ENCODE measurements at regions not wholly inside any gene's neighbourhood (a gene's known extent, or its start where the extent isn't known, plus 50 kb on each side); places are given as distances from the start of the nearest gene placed in this dataset.

DNA sequence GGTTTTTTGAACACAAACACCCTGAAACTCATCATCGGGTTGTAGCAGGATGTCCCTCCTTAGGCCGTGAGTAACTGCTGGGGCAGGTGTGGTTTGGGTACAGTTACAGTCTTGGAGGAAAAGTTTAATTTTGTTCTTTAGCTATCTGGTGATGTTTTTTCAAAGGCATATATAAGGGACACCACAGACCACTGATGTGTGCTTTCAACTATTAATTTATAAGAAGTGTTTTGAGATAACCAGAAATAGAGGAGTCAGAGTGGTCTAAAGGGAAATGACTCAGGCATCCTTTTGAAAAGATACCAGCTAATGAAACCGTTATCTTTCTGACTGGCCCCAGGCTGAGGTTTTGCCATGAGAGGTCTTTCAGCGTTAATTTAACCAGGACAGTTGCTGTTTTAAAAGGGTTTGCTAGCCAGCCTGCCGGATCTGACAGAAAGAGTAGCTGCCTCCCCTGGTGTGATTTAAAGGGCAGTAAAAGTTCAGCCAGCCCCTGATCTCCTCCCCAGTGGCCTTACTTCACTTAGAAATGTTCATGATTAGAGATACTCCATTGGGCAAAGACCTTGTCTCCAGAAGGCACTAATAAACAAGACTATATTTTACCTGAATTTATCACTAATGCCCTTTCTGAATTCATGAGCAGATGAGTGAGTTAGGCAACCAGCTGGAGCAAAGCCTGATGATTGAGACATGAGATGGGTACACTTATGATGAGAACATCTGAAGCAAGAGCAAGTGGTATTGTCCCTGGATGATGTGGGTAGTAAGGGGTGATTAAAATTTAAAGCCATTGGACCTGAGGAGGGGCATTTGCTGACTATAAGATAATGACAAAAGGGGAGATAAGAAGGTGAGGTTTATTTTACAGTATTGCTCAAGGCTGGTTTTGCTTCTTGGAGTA lies 482.5 kb upstream of the TBL1XR1 start:
- Histone ChIP-seq H3K27me3 (no peaks in the 10 kb centered on the region), H3K4me3 (no peak overlapping the region), H3K9me3 (no peaks in the 10 kb centered on the region), H3K27ac (no peak overlapping the region), H3K36me3 (no peaks in the 10 kb centered on the region), H3K4me1 (peaks cover 0 to 7% (median 2%) of the 10 kb centered on the region in 4 donors)
- TF ChIP-seq, protein P1, sequence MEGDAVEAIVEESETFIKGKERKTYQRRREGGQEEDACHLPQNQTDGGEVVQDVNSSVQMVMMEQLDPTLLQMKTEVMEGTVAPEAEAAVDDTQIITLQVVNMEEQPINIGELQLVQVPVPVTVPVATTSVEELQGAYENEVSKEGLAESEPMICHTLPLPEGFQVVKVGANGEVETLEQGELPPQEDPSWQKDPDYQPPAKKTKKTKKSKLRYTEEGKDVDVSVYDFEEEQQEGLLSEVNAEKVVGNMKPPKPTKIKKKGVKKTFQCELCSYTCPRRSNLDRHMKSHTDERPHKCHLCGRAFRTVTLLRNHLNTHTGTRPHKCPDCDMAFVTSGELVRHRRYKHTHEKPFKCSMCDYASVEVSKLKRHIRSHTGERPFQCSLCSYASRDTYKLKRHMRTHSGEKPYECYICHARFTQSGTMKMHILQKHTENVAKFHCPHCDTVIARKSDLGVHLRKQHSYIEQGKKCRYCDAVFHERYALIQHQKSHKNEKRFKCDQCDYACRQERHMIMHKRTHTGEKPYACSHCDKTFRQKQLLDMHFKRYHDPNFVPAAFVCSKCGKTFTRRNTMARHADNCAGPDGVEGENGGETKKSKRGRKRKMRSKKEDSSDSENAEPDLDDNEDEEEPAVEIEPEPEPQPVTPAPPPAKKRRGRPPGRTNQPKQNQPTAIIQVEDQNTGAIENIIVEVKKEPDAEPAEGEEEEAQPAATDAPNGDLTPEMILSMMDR (IDR thresholded peaks at IDR 0.05), result no peak
- intact Hi-C loops (cut with DNase I; ENCODE audit: low total_unique reads), result no loop called here
- peak in 1 of 2 donors; percentile 32 for DNase-seq

DNA sequence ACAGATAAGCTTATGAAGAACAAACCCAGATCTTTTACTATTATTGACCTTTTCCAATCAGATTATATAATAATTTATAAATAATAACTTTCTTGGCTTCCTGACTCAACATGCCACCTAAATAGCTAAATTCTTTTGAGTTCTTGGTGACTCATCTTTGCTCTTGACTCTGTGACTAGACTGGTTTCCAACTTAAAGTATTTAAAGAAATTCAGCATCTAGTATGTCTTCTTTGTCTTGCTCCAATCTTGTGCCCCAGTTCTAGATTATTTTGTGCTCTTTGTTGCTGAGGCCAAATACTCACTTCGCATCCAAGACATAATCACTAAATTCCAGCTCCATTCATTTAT lies 483.2 kb upstream of the TBL1XR1 start:
- Histone ChIP-seq H3K36me3 (no peaks in the 10 kb centered on the region), H3K9me3 (no peaks in the 10 kb centered on the region), H3K4me3 (no peak overlapping the region), H3K27me3 (no peaks in the 10 kb centered on the region), H3K4me1 (peaks cover 0 to 7% (median 2%) of the 10 kb centered on the region in 4 donors), H3K27ac (no peak overlapping the region)
- TF ChIP-seq, protein P1 (IDR thresholded peaks at IDR 0.05), result no peak
- DNase-seq, result no peak
- intact Hi-C loops (cut with DNase I; ENCODE audit: low total_unique reads), result no loop called here

DNA sequence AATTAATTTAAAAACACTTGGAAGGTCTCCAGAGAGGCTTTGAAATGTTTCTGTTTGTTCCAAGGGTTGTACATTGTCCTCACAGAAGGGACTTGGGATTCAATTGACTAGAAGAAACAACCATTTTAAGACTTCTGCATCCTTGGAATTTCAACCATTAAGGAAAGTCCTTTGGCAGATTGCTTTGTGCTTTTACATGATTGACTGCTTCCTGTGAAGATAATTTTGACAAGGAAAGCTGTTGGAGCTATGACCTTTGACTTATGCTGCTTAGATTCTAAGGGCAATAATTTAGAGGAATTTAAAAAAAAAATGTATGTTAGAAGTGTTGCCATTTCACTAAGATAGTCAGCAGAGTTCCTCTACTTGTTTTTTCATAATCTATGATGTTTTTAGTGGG lies 483.9 kb upstream of the TBL1XR1 start:
- H3K27ac ChIP-seq, result no peak overlapping the region
- intact Hi-C loops (cut with DNase I; ENCODE audit: low total_unique reads), result no loop called here
- DNase-seq, result no peak
- H3K27me3 ChIP-seq, result no peaks in the 10 kb centered on the region
- no peak overlapping the region for H3K4me3 ChIP-seq
- TF ChIP-seq, protein P1 (IDR thresholded peaks at IDR 0.05), result no peak
- H3K9me3 ChIP-seq, result no peaks in the 10 kb centered on the region
- H3K4me1 ChIP-seq, result peaks cover 0 to 7% (median 2%) of the 10 kb centered on the region in 4 donors
- no peaks in the 10 kb centered on the region for H3K36me3 ChIP-seq

DNA sequence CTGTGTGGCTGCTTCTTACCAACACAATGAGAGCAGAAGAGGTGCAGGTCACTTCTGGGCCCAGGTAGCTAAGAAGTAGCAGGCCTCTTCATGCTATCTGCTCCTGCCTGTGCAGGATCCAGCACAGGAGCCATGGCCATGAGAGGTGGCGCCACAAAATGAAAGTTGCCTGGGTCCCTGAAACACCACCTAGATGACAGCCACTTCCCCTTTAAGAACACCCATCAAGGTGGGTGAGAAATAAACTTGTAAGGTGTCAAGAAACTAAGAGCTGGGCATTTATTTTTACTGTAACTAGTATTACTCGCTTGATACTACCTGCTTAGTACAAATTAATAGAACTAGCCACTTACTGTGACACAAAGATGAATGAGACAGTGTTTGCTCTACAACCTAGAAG lies 484.6 kb upstream of the TBL1XR1 start:
- peaks cover 0 to 7% (median 2%) of the 10 kb centered on the region in 4 donors for H3K4me1 ChIP-seq

DNA sequence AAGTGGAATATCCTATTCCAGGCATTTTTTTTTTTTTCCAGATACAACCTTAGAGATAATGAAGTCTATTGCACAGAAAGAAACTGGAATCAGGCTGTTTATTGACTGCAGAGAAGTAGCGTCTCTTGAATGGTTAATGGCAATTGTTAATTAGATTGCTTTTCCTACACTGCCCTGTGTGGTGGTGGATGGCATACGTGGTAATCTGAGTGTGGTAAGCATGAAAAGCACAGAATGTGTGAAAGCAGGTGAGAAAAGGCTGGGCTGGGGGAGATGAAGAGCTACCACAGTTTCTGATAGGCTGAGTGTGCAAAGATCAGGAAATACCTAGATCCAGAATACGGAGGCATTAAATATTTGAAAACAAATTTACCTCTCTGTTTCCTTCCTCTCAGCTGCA lies 486.3 kb upstream of the TBL1XR1 start:
- no peaks in the 10 kb centered on the region for H3K36me3 ChIP-seq
- no peaks in the 10 kb centered on the region for H3K9me3 ChIP-seq
- TF ChIP-seq, protein P1 (IDR thresholded peaks at IDR 0.05), result no peak
- no peak overlapping the region for H3K27ac ChIP-seq
- peaks cover 0 to 7% (median 2%) of the 10 kb centered on the region in 4 donors for H3K4me1 ChIP-seq
- DNase-seq, result no peak
- H3K27me3 ChIP-seq, result no peaks in the 10 kb centered on the region
- no peak overlapping the region for H3K4me3 ChIP-seq
- intact Hi-C loops (cut with DNase I; ENCODE audit: low total_unique reads), result no loop called here

More for the DNA sequence above, 484.6 kb upstream of the TBL1XR1 start:
- H3K9me3 ChIP-seq, result no peaks in the 10 kb centered on the region
- no peaks in the 10 kb centered on the region for H3K27me3 ChIP-seq
- DNase-seq, result no peak
- no peak overlapping the region for H3K4me3 ChIP-seq
- H3K27ac ChIP-seq, result no peak overlapping the region
- TF ChIP-seq, protein P1 (IDR thresholded peaks at IDR 0.05), result no peak
- H3K36me3 ChIP-seq, result no peaks in the 10 kb centered on the region
- intact Hi-C loops (cut with DNase I; ENCODE audit: low total_unique reads), result no loop called here
